DMS114 treated with DMSO at 0.1 percent for 48 hours (cell line): ENCODE measurements at regions not wholly inside any gene's neighbourhood (a gene's known extent, or its start where the extent isn't known, plus 50 kb on each side); places are given as distances from the start of the nearest gene placed in this dataset.
"Not testable (repeated sequence)": the region's sequence is repeated elsewhere in the genome, so short reads cannot be mapped to it uniquely, and the experiment has no call there.

Source experiments
- DNase-seq: peaks from one replicate; lab custom pipeline; 2025; ENCODE audit not compliant: unreplicated experiment; lab: John Stamatoyannopoulos, UW

GRCh38 chr1:4210043-4210442, 310.0 kb upstream of the C1orf174 start:
- no peak for DNase-seq

- DNase-seq, result no peak
Measured at GRCh38 chr1:4212796-4213195, 312.7 kb upstream of the C1orf174 start.

- no peak for DNase-seq
Measured at GRCh38 chr1:4213366-4213973, 313.4 kb upstream of the C1orf174 start.

- no peak for DNase-seq
Measured at GRCh38 chr1:4214826-4215225, 314.8 kb upstream of the C1orf174 start.

- DNase-seq, result no peak
Measured at GRCh38 chr1:4215391-4215790, 315.3 kb upstream of the C1orf174 start.

- DNase-seq, result no peak
Measured at GRCh38 chr1:4216231-4216630, 316.2 kb upstream of the C1orf174 start.

GRCh38 chr1:4218619-4219018, 318.5 kb upstream of the C1orf174 start:
- no peak for DNase-seq

- DNase-seq, result no peak
Measured at GRCh38 chr1:4219111-4219510, 319.0 kb upstream of the C1orf174 start.

GRCh38 chr1:4219826-4220225, 319.8 kb upstream of the C1orf174 start:
- no peak for DNase-seq

- DNase-seq, result no peak
Measured at GRCh38 chr1:4220362-4220761, 320.3 kb upstream of the C1orf174 start.

GRCh38 chr1:4221107-4221506, 321.0 kb upstream of the C1orf174 start:
- no peak for DNase-seq

- DNase-seq, result no peak
Measured at GRCh38 chr1:4224684-4225467, 324.8 kb upstream of the C1orf174 start.

GRCh38 chr1:4227986-4228385, 327.9 kb upstream of the C1orf174 start:
- no peak for DNase-seq

GRCh38 chr1:4253935-4254334, 353.9 kb upstream of the C1orf174 start:
- no peak for DNase-seq

- DNase-seq, result no peak
Measured at GRCh38 chr1:4256351-4256750, 356.3 kb upstream of the C1orf174 start.

- not testable (repeated sequence) for DNase-seq
Measured at GRCh38 chr1:4258146-4258777, 358.2 kb upstream of the C1orf174 start.

GRCh38 chr1:4261327-4261726, 361.3 kb upstream of the C1orf174 start:
- DNase-seq, result no peak

GRCh38 chr1:4262665-4263064, 362.6 kb upstream of the C1orf174 start:
- DNase-seq, result no peak

GRCh38 chr1:4263699-4264098, 363.6 kb upstream of the C1orf174 start:
- DNase-seq, result no peak

GRCh38 chr1:4265836-4266235, 365.8 kb upstream of the C1orf174 start:
- no peak for DNase-seq

- DNase-seq, result no peak
Measured at GRCh38 chr1:4267381-4268261, 367.5 kb upstream of the C1orf174 start.
